NCI-H226 (cell line): ENCODE measurements at regions not wholly inside any gene's neighbourhood (a gene's known extent, or its start where the extent isn't known, plus 50 kb on each side); places are given as distances from the start of the nearest gene placed in this dataset.
A peak's percentile ranks its signal among the peaks of the same experiment; 100 is the strongest.

ENCODE experiments used
- DNase-seq: peaks from one replicate; pipeline ENCODE4 v3.0.0-alpha.2; 2015

- peak; percentile 3 for DNase-seq
These were observed 375.7 kb upstream of the CAMK1G start for GRCh38 chr1:209207701-209208286.

GRCh38 chr1:209208648-209209047 is 374.9 kb upstream of the CAMK1G start:
- no peak for DNase-seq

GRCh38 chr1:209213989-209214388 is 369.5 kb upstream of the CAMK1G start:
- no peak for DNase-seq

GRCh38 chr1:209215826-209216225 is 367.7 kb upstream of the CAMK1G start:
- no peak for DNase-seq

- no peak for DNase-seq
These were observed 365.4 kb upstream of the CAMK1G start for GRCh38 chr1:209218113-209218512.

- DNase-seq: peak; percentile 12
These were observed 364.5 kb upstream of the CAMK1G start for GRCh38 chr1:209218981-209219380.

GRCh38 chr1:209219791-209220524 is 363.6 kb upstream of the CAMK1G start:
- DNase-seq: no peak

- no peak for DNase-seq
These were observed 360.7 kb upstream of the CAMK1G start for GRCh38 chr1:209222826-209223225.

- DNase-seq: no peak
These were observed 359.7 kb upstream of the CAMK1G start for GRCh38 chr1:209223791-209224190.

- no peak for DNase-seq
These were observed 358.6 kb upstream of the CAMK1G start for GRCh38 chr1:209224886-209225285.

GRCh38 chr1:209227171-209227570 is 356.3 kb upstream of the CAMK1G start:
- no peak for DNase-seq

- DNase-seq: no peak
These were observed 355.6 kb upstream of the CAMK1G start for GRCh38 chr1:209227941-209228340.

GRCh38 chr1:209229494-209230061 is 353.9 kb upstream of the CAMK1G start:
- no peak for DNase-seq

- no peak for DNase-seq
These were observed 353.2 kb upstream of the CAMK1G start for GRCh38 chr1:209230314-209230713.

- no peak for DNase-seq
These were observed 351.9 kb upstream of the CAMK1G start for GRCh38 chr1:209231476-209232156.

GRCh38 chr1:209232197-209232596 is 351.3 kb upstream of the CAMK1G start:
- DNase-seq: no peak

- DNase-seq: no peak
These were observed 350.8 kb upstream of the CAMK1G start for GRCh38 chr1:209232759-209233158.

- DNase-seq: no peak
These were observed 348.3 kb upstream of the CAMK1G start for GRCh38 chr1:209235166-209235565.

GRCh38 chr1:209238356-209238755 is 345.2 kb upstream of the CAMK1G start:
- no peak for DNase-seq

GRCh38 chr1:209240351-209240750 is 343.2 kb upstream of the CAMK1G start:
- no peak for DNase-seq

- DNase-seq: no peak
These were observed 342.0 kb upstream of the CAMK1G start for GRCh38 chr1:209241487-209241886.

- peak; percentile 25 for DNase-seq
These were observed 334.8 kb upstream of the CAMK1G start for GRCh38 chr1:209248649-209249279.

GRCh38 chr1:209249280-209249670 is 334.2 kb upstream of the CAMK1G start:
- DNase-seq: no peak
